Activated naive CD8-positive, alpha-beta T cell (primary cell): ENCODE measurements at regions not wholly inside any gene's neighbourhood (a gene's known extent, or its start where the extent isn't known, plus 50 kb on each side); places are given as distances from the start of the nearest gene placed in this dataset.
"Not testable (repeated sequence)": the region's sequence is repeated elsewhere in the genome, so short reads cannot be mapped to it uniquely, and the experiment has no call there.

Experiments used
- H3K27ac Mint-ChIP-seq: one replicate; pipeline ENCODE4 v1.8.0; 2021; ENCODE audit warnings: mixed read lengths
- H3K27me3 Mint-ChIP-seq: one replicate; pipeline ENCODE4 v1.8.0; 2021; ENCODE audit warnings: mixed read lengths
- H3K36me3 Mint-ChIP-seq: one replicate; pipeline ENCODE4 v1.8.0; 2021; ENCODE audit warnings: mixed read lengths
- H3K4me1 Mint-ChIP-seq: one replicate; pipeline ENCODE4 v1.8.0; 2021; ENCODE audit warnings: low read depth, mixed read lengths
- H3K4me3 Mint-ChIP-seq: one replicate; pipeline ENCODE4 v1.8.0; 2021; ENCODE audit warnings: mild to moderate bottlenecking, mixed read lengths
- H3K9me3 Mint-ChIP-seq: one replicate; pipeline ENCODE4 v1.8.0; 2021; ENCODE audit warnings: low read depth, mixed read lengths

GRCh38 chr9:103203172-103203571 lies 208.0 kb downstream of the CYLC2 start:
- no peak overlapping the region for H3K4me3 Mint-ChIP-seq
- H3K27me3 Mint-ChIP-seq, result no peaks in the 10 kb centered on the region
- H3K36me3 Mint-ChIP-seq, result no peaks in the 10 kb centered on the region
- H3K9me3 Mint-ChIP-seq, result no peaks in the 10 kb centered on the region
- H3K27ac Mint-ChIP-seq, result no peak overlapping the region
- H3K4me1 Mint-ChIP-seq, result no peaks in the 10 kb centered on the region

GRCh38 chr9:103205881-103206585 lies 210.9 kb downstream of the CYLC2 start:
- H3K27me3 Mint-ChIP-seq, H3K36me3 Mint-ChIP-seq, H3K4me1 Mint-ChIP-seq, H3K9me3 Mint-ChIP-seq, H3K27ac Mint-ChIP-seq, H3K4me3 Mint-ChIP-seq: not testable (repeated sequence)

- Mint-ChIP-seq H3K9me3 (peaks cover 17% of the 10 kb centered on the region), H3K4me1 (no peaks in the 10 kb centered on the region), H3K27ac (no peak overlapping the region), H3K27me3 (no peaks in the 10 kb centered on the region), H3K4me3 (no peak overlapping the region), H3K36me3 (peaks cover 2% of the 10 kb centered on the region)
Observed at GRCh38 chr9:103210607-103211006, 215.5 kb downstream of the CYLC2 start.

GRCh38 chr9:103215197-103215596 lies 220.1 kb downstream of the CYLC2 start:
- no peak overlapping the region for H3K27ac Mint-ChIP-seq
- peaks cover 2% of the 10 kb centered on the region for H3K36me3 Mint-ChIP-seq
- H3K27me3 Mint-ChIP-seq, result no peaks in the 10 kb centered on the region
- no peak overlapping the region for H3K4me3 Mint-ChIP-seq
- no peaks in the 10 kb centered on the region for H3K4me1 Mint-ChIP-seq
- H3K9me3 Mint-ChIP-seq, result peaks cover 19% of the 10 kb centered on the region

- H3K36me3 Mint-ChIP-seq, result no peaks in the 10 kb centered on the region
- H3K9me3 Mint-ChIP-seq, result peaks cover 3% of the 10 kb centered on the region
- H3K27ac Mint-ChIP-seq, result no peak overlapping the region
- no peak overlapping the region for H3K4me3 Mint-ChIP-seq
- no peaks in the 10 kb centered on the region for H3K27me3 Mint-ChIP-seq
- no peaks in the 10 kb centered on the region for H3K4me1 Mint-ChIP-seq
Observed at GRCh38 chr9:103225702-103226646, 230.8 kb downstream of the CYLC2 start.

- no peak overlapping the region for H3K4me3 Mint-ChIP-seq
- no peaks in the 10 kb centered on the region for H3K9me3 Mint-ChIP-seq
- H3K27ac Mint-ChIP-seq, result no peak overlapping the region
- no peaks in the 10 kb centered on the region for H3K27me3 Mint-ChIP-seq
- H3K4me1 Mint-ChIP-seq, result no peaks in the 10 kb centered on the region
- no peaks in the 10 kb centered on the region for H3K36me3 Mint-ChIP-seq
Observed at GRCh38 chr9:103226647-103227013, 231.5 kb downstream of the CYLC2 start.

- H3K27ac Mint-ChIP-seq, H3K9me3 Mint-ChIP-seq, H3K27me3 Mint-ChIP-seq, H3K36me3 Mint-ChIP-seq, H3K4me3 Mint-ChIP-seq, H3K4me1 Mint-ChIP-seq: not testable (repeated sequence)
Observed at GRCh38 chr9:103237571-103238109, 242.5 kb downstream of the CYLC2 start.

GRCh38 chr9:103242025-103242424 lies 246.9 kb downstream of the CYLC2 start:
- no peaks in the 10 kb centered on the region for H3K36me3 Mint-ChIP-seq
- H3K9me3 Mint-ChIP-seq, result no peaks in the 10 kb centered on the region
- H3K27ac Mint-ChIP-seq, result no peak overlapping the region
- no peaks in the 10 kb centered on the region for H3K4me1 Mint-ChIP-seq
- H3K27me3 Mint-ChIP-seq, result no peaks in the 10 kb centered on the region
- no peak overlapping the region for H3K4me3 Mint-ChIP-seq

- H3K27me3 Mint-ChIP-seq, result no peaks in the 10 kb centered on the region
- no peaks in the 10 kb centered on the region for H3K4me1 Mint-ChIP-seq
- no peaks in the 10 kb centered on the region for H3K36me3 Mint-ChIP-seq
- H3K9me3 Mint-ChIP-seq, result no peaks in the 10 kb centered on the region
- no peak overlapping the region for H3K27ac Mint-ChIP-seq
- H3K4me3 Mint-ChIP-seq, result no peak overlapping the region
Observed at GRCh38 chr9:103242486-103242885, 247.4 kb downstream of the CYLC2 start.

- H3K4me3 Mint-ChIP-seq, result no peak overlapping the region
- no peaks in the 10 kb centered on the region for H3K4me1 Mint-ChIP-seq
- H3K36me3 Mint-ChIP-seq, result no peaks in the 10 kb centered on the region
- H3K27me3 Mint-ChIP-seq, result no peaks in the 10 kb centered on the region
- no peaks in the 10 kb centered on the region for H3K9me3 Mint-ChIP-seq
- H3K27ac Mint-ChIP-seq, result no peak overlapping the region
Observed at GRCh38 chr9:103243553-103243952, 248.4 kb downstream of the CYLC2 start.

GRCh38 chr9:103245369-103245768 lies 250.2 kb downstream of the CYLC2 start:
- no peaks in the 10 kb centered on the region for H3K36me3 Mint-ChIP-seq
- no peaks in the 10 kb centered on the region for H3K4me1 Mint-ChIP-seq
- H3K4me3 Mint-ChIP-seq, result no peak overlapping the region
- H3K9me3 Mint-ChIP-seq, result no peaks in the 10 kb centered on the region
- H3K27ac Mint-ChIP-seq, result no peak overlapping the region
- no peaks in the 10 kb centered on the region for H3K27me3 Mint-ChIP-seq

GRCh38 chr9:103261951-103262350 lies 266.8 kb downstream of the CYLC2 start:
- Mint-ChIP-seq H3K9me3 (peaks cover 13% of the 10 kb centered on the region), H3K36me3 (no peaks in the 10 kb centered on the region), H3K27ac (no peak overlapping the region), H3K4me3 (no peak overlapping the region), H3K27me3 (no peaks in the 10 kb centered on the region), H3K4me1 (no peaks in the 10 kb centered on the region)

- peaks cover 8% of the 10 kb centered on the region for H3K9me3 Mint-ChIP-seq
- H3K4me1 Mint-ChIP-seq, result no peaks in the 10 kb centered on the region
- no peak overlapping the region for H3K4me3 Mint-ChIP-seq
- H3K36me3 Mint-ChIP-seq, result no peaks in the 10 kb centered on the region
- no peak overlapping the region for H3K27ac Mint-ChIP-seq
- no peaks in the 10 kb centered on the region for H3K27me3 Mint-ChIP-seq
Observed at GRCh38 chr9:103266064-103266463, 270.9 kb downstream of the CYLC2 start.

- H3K4me1 Mint-ChIP-seq, result no peaks in the 10 kb centered on the region
- no peak overlapping the region for H3K4me3 Mint-ChIP-seq
- H3K27me3 Mint-ChIP-seq, result no peaks in the 10 kb centered on the region
- no peak overlapping the region for H3K27ac Mint-ChIP-seq
- H3K9me3 Mint-ChIP-seq, result peaks cover 6% of the 10 kb centered on the region
- peaks cover 2% of the 10 kb centered on the region for H3K36me3 Mint-ChIP-seq
Observed at GRCh38 chr9:103277240-103277639, 282.1 kb downstream of the CYLC2 start.

- Mint-ChIP-seq H3K27ac (no peak overlapping the region), H3K27me3 (no peaks in the 10 kb centered on the region), H3K4me3 (no peak overlapping the region), H3K4me1 (no peaks in the 10 kb centered on the region), H3K36me3 (no peaks in the 10 kb centered on the region), H3K9me3 (no peaks in the 10 kb centered on the region)
Observed at GRCh38 chr9:103281126-103281525, 286.0 kb downstream of the CYLC2 start.
